CD14-positive monocyte (primary cell): ENCODE measurements at regions not wholly inside any gene's neighbourhood (a gene's known extent, or its start where the extent isn't known, plus 50 kb on each side); places are given as distances from the start of the nearest gene placed in this dataset.

Source experiments
- DNase-seq, 3 donors: peaks; one replicate each; pipeline ENCODE4 v3.0.0-alpha.2; 2011 to 2022
- H2AFZ ChIP-seq: 2 replicates; pipeline ENCODE4 v1.6.0; 2012; ENCODE audit warnings: mild to moderate bottlenecking, low read depth, low read length, inconsistent platforms; ENCODE audit not compliant: insufficient read depth, poor library complexity, severe bottlenecking
- H3K27ac ChIP-seq, 2 donors: 1 replicate in 1 of 2; 2 replicates in 1 of 2; pipeline ENCODE4 v1.5.1; 2012 to 2013; ENCODE audit warnings: low read length in 2 of 2, control low read depth in 1 of 2, inconsistent platforms in 1 of 2, low read depth in 1 of 2, mild to moderate bottlenecking in 1 of 2
- H3K27me3 ChIP-seq, 2 donors: one replicate each; pipeline versions ENCODE4 v1.6.0 to v1.6.1; 2011 to 2013; ENCODE audit warnings: low read length in 2 of 2; ENCODE audit not compliant: control insufficient read depth in 2 of 2, insufficient read depth in 2 of 2
- H3K36me3 ChIP-seq, 2 donors: replicated peaks in 1 of 2; 1 replicate in 1 of 2; 2 replicates in 1 of 2; pipeline versions ENCODE4 v1.5.1 to v1.6.1; 2012 to 2013; ENCODE audit warnings: low read length in 2 of 2, control low read depth in 1 of 2, inconsistent platforms in 1 of 2, mild to moderate bottlenecking in 1 of 2; ENCODE audit not compliant: insufficient read depth in 2 of 2, control insufficient read depth in 1 of 2
- H3K4me1 ChIP-seq, 2 donors: 1 replicate in 1 of 2; 2 replicates in 1 of 2; pipeline versions ENCODE4 v1.5.1 to v1.6.1; 2012 to 2013; ENCODE audit warnings: low read length in 2 of 2, control low read depth in 1 of 2, inconsistent platforms in 1 of 2, mild to moderate bottlenecking in 1 of 2, moderate library complexity in 1 of 2; ENCODE audit not compliant: insufficient read depth in 2 of 2, control insufficient read depth in 1 of 2
- H3K4me2 ChIP-seq: replicated peaks from 2 replicates; pipeline ENCODE3; 2012; ENCODE audit warnings: low read length, moderate library complexity, mild to moderate bottlenecking; ENCODE audit not compliant: poor library complexity, severe bottlenecking; ENCODE audit errors: extremely low read depth
- H3K4me3 ChIP-seq, 3 experiments: fragments of 200-600 bp in 1 of 3; sonication (generic) in 1 of 3; replicated peaks in 1 of 3; 1 replicate in 2 of 3; 2 replicates in 1 of 3; pipeline ENCODE4 v1.5.1; 2011 to 2013; ENCODE audit warnings: low read length in 3 of 3, mild to moderate bottlenecking in 3 of 3, control low read depth in 2 of 3, low read depth in 2 of 3, inconsistent platforms in 1 of 3, moderate library complexity in 1 of 3
- H3K79me2 ChIP-seq: 2 replicates; pipeline ENCODE4 v1.6.0; 2012; ENCODE audit warnings: mild to moderate bottlenecking, control low read depth, inconsistent platforms, low read length, moderate library complexity; ENCODE audit not compliant: insufficient read depth
- H3K9ac ChIP-seq: 2 replicates; pipeline ENCODE4 v1.6.0; 2017; ENCODE audit warnings: low read length, mild to moderate bottlenecking; ENCODE audit not compliant: insufficient read depth, poor library complexity, severe bottlenecking
- H3K9me3 ChIP-seq, 2 donors: replicated peaks in 1 of 2; 1 replicate in 1 of 2; 2 replicates in 1 of 2; pipeline versions ENCODE4 v1.5.1 to v1.6.1; 2012 to 2013; ENCODE audit warnings: low read length in 2 of 2, control low read depth in 1 of 2; ENCODE audit not compliant: control insufficient read depth in 1 of 2, insufficient read depth in 1 of 2
- H4K20me1 ChIP-seq: 2 replicates; pipeline ENCODE4 v1.6.0; 2012; ENCODE audit warnings: mild to moderate bottlenecking, low read length, control low read depth, moderate library complexity; ENCODE audit not compliant: insufficient read depth
- H3K27ac Mint-ChIP-seq, 7 donors: one replicate each; pipeline ENCODE4 v1.8.0; 2020; ENCODE audit warnings: mild to moderate bottlenecking in 7 of 7, mixed read lengths in 7 of 7, moderate library complexity in 6 of 7, inconsistent platforms in 2 of 7
- H3K27me3 Mint-ChIP-seq, 3 donors: one replicate each; pipeline ENCODE4 v1.8.0; 2021 to 2022; ENCODE audit warnings: low read depth in 3 of 3, mild to moderate bottlenecking in 3 of 3, mixed read lengths in 3 of 3, moderate library complexity in 3 of 3, inconsistent platforms in 1 of 3
- H3K36me3 Mint-ChIP-seq, 2 donors: one replicate each; pipeline ENCODE4 v1.8.0; 2020; ENCODE audit warnings: mixed read lengths in 2 of 2, inconsistent platforms in 1 of 2, mild to moderate bottlenecking in 1 of 2
- H3K4me1 Mint-ChIP-seq: one replicate; pipeline ENCODE4 v1.8.0; 2020; ENCODE audit warnings: mild to moderate bottlenecking, mixed read lengths
- H3K4me3 Mint-ChIP-seq, 2 donors: one replicate each; pipeline ENCODE4 v1.8.0; 2020; ENCODE audit warnings: mild to moderate bottlenecking in 2 of 2, mixed read lengths in 2 of 2, moderate library complexity in 1 of 2
- H3K9me3 Mint-ChIP-seq, 7 donors: one replicate each; pipeline ENCODE4 v1.8.0; 2020 to 2022; ENCODE audit warnings: mixed read lengths in 7 of 7, mild to moderate bottlenecking in 6 of 7, moderate library complexity in 6 of 7, inconsistent platforms in 2 of 7
- CTCF ChIP-seq: fragments of 200-600 bp; IDR thresholded peaks from one replicate; pipeline ENCODE4 v1.8.0; 2022; ENCODE audit warnings: antibody characterized with exemption, mild to moderate bottlenecking
- WGBS: methylation state at CpG from one replicate; pipeline ENCODE4 v1.1.5; 2013; ENCODE audit warnings: missing lambda C conversion rate; ENCODE audit not compliant: insufficient coverage; 5-methylcytosine and 5-hydroxymethylcytosine counted together
- intact Hi-C, 2 donors: fragments of 100-400 bp; cut with micrococcal nuclease; formaldehyde crosslinking; loops; one replicate each; pipeline versions ENCODE4 v1.15.0 to v1.15.1; 2023

GRCh38 chr11:56843816-56844215, 95.3 kb upstream of the OR9G4 start:
- DNase-seq: no peak
- Histone ChIP-seq H2AFZ (no peak overlapping the region), H3K9me3 (no peaks in the 10 kb centered on the region), H3K79me2 (no peaks in the 10 kb centered on the region), H3K4me1 (no peaks in the 10 kb centered on the region), H3K9ac (no peak overlapping the region), H3K36me3 (no peaks in the 10 kb centered on the region), H3K27ac (no peak overlapping the region), H3K4me2 (no peak overlapping the region), H3K4me3 (no peak overlapping the region), H3K27me3 (no peaks in the 10 kb centered on the region), H4K20me1 (no peaks in the 10 kb centered on the region)
- H3K4me3 Mint-ChIP-seq: no peak overlapping the region
- H3K4me1 Mint-ChIP-seq: no peaks in the 10 kb centered on the region
- no peak for TF ChIP-seq CTCF
- no CpG with 5 or more reads among the region's 2 CpGs for WGBS
- no peaks in the 10 kb centered on the region for H3K36me3 Mint-ChIP-seq
- H3K9me3 Mint-ChIP-seq: peaks cover 0 to 3% (median 0%) of the 10 kb centered on the region in 7 donors
- intact Hi-C loops: loop anchor here (5.0 kb wide), 1 partner anchor 403 kb away; no protein-coding TSS in a partner anchor
- H3K27me3 Mint-ChIP-seq: peaks cover 3 to 6% (median 4%) of the 10 kb centered on the region in 3 donors
- H3K27ac Mint-ChIP-seq: no peak overlapping the region

- H3K9ac ChIP-seq: no peak overlapping the region
- intact Hi-C loops: loop anchor here (5.0 kb wide), 1 partner anchor 404 kb away; no protein-coding TSS in a partner anchor
- H3K4me1 ChIP-seq: no peaks in the 10 kb centered on the region
- H3K79me2 ChIP-seq: no peaks in the 10 kb centered on the region
- H2AFZ ChIP-seq: no peak overlapping the region
- no peak overlapping the region for H3K4me2 ChIP-seq
- Mint-ChIP-seq H3K4me1 (no peaks in the 10 kb centered on the region), H3K4me3 (no peak overlapping the region), H3K36me3 (no peaks in the 10 kb centered on the region), H3K27ac (no peak overlapping the region), H3K27me3 (peaks cover 3 to 6% (median 4%) of the 10 kb centered on the region in 3 donors), H3K9me3 (peaks cover 0 to 4% (median 0%) of the 10 kb centered on the region in 7 donors)
- WGBS: 77% methylated on average over 2 of the region's 5 CpGs
- DNase-seq: no peak
- H3K4me3 ChIP-seq: no peak overlapping the region
- no peak overlapping the region for H3K27ac ChIP-seq
- H3K9me3 ChIP-seq: no peaks in the 10 kb centered on the region
- H4K20me1 ChIP-seq: no peaks in the 10 kb centered on the region
- H3K27me3 ChIP-seq: no peaks in the 10 kb centered on the region
- no peaks in the 10 kb centered on the region for H3K36me3 ChIP-seq
- no peak for TF ChIP-seq CTCF
Measured at GRCh38 chr11:56842814-56843794, 94.6 kb upstream of the OR9G4 start.
